ENCODE measurements at regions not wholly inside any gene's neighbourhood (a gene's known extent, or its start where the extent isn't known, plus 50 kb on each side); places are given as distances from the start of the nearest gene placed in this dataset.

DNA sequence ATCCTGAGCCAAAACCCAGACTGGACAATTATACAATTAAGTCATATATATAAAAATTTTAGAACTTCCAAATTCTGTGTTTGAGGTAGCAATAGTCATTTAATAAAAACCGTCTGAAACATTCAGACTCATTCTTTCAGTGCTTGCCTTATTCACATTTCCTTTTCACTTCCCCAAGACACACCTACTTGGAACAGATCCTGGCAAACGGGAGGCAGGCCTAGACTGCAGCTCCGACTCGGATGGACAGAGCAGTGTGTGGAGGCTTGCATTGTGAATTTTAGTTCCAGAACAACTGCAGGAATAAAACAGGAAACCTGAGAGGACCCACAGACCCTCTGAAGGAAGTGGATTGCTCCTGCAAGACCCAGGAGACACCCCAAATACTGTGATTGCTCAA, 341.4 kb downstream of the CNTN3 start:
- TF ChIP-seq, protein P1, sequence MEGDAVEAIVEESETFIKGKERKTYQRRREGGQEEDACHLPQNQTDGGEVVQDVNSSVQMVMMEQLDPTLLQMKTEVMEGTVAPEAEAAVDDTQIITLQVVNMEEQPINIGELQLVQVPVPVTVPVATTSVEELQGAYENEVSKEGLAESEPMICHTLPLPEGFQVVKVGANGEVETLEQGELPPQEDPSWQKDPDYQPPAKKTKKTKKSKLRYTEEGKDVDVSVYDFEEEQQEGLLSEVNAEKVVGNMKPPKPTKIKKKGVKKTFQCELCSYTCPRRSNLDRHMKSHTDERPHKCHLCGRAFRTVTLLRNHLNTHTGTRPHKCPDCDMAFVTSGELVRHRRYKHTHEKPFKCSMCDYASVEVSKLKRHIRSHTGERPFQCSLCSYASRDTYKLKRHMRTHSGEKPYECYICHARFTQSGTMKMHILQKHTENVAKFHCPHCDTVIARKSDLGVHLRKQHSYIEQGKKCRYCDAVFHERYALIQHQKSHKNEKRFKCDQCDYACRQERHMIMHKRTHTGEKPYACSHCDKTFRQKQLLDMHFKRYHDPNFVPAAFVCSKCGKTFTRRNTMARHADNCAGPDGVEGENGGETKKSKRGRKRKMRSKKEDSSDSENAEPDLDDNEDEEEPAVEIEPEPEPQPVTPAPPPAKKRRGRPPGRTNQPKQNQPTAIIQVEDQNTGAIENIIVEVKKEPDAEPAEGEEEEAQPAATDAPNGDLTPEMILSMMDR (IDR thresholded peaks at IDR 0.05; ENCODE audit: insufficient read depth, low read depth, low read length, missing control alignments), result no peak
- DNase-seq (ENCODE audit: low read depth), result no peak
- no peak overlapping the region for H3K4me3 ChIP-seq (ENCODE audit: low read depth, low read length)

DNA sequence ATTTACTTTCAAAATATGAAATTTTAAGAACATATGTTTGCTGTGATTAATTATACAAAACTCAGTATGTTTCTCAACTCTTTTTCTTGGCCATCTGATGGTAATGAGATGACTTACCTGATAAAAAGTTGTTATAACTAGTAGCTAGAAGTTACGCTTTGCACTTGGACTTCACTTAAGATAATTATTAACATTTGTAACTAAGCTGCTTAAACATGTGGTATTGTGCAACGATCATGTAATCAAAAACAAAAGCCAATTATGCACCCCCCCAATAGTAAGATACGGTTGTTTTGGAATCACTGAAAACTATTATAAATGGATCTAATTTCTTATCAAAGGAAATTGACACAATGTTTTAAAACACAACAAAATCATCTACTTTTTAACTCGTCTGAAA, 342.9 kb downstream of the CNTN3 start:
- TF ChIP-seq, protein P1 (IDR thresholded peaks at IDR 0.05; ENCODE audit: insufficient read depth, low read depth, low read length, missing control alignments), result no peak
- no peak overlapping the region for H3K4me3 ChIP-seq (ENCODE audit: low read depth, low read length)

DNA sequence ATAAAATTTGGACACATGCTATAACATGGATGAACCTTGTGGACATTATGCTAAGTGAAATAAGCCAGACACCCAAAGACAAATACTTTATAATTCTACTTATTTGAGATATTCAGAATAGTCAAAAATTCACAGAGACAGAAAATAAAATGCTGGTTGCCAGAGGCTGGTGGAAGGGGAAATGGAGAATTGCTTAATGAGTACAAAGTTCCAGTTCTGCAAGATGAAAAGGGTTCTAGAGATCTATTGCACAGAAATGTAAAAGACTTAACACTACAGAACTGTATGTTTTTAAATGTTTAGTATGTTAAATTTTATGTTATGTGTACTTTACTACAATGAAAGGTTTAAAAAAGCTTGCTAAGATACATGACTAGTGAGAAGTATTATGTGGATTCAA, 344.8 kb downstream of the CNTN3 start:
- no peak for DNase-seq (ENCODE audit: low read depth)
- H3K4me3 ChIP-seq (ENCODE audit: low read depth, low read length), result no peak overlapping the region
- TF ChIP-seq, protein P1 (IDR thresholded peaks at IDR 0.05; ENCODE audit: insufficient read depth, low read depth, low read length, missing control alignments), result no peak

More for the DNA sequence above, 342.9 kb downstream of the CNTN3 start:
- no peak for DNase-seq (ENCODE audit: low read depth)

DNA sequence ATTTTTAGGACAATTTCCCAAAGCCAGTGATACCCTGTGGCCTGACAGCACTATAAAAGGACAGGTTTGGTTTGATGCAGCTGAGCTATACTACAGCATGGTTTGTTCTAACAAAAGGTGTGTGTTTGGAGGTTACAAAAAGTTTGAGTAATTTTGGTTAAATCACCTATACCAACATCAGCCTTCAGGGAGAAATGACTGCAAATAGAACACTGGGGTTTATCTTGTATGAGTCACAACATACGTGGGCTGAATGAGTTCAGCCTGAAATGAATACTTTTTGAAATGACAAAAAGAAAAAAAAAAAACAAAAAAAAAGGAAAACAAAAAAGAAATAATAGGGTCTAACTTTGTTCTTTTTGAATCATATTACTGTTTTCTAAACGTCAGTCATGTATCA, 345.7 kb downstream of the CNTN3 start:
- H3K4me3 ChIP-seq (ENCODE audit: low read depth, low read length), result no peak overlapping the region
- no peak for DNase-seq (ENCODE audit: low read depth)
- TF ChIP-seq, protein P1 (IDR thresholded peaks at IDR 0.05; ENCODE audit: insufficient read depth, low read depth, low read length, missing control alignments), result no peak

DNA sequence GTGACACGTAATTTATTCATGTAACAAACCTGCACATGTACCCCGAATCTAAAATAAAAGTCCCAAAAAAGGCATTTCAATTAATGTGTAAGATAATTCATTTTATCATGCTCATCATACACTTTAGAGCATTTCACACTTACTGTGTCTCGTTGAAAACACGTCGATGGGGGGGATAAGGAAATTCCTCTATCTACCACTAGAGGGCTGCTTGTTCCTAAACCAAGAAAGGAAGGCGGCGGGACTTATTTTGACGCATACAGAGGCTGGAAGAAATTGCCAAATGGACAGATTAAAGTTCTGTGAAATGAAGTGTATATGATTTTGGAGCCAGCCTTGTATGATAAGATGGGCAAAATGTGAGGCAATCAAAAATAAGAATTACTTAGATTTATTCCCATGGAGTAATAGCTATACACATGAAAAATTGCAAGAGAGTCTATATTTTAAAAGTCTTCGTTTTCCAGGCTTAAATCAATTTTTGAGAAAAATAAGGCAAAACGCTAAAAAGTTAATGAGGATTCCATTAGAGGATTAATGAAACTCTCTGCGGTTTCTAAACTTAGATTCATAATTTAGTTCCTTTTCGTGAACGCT, 346.8 kb downstream of the CNTN3 start:
- H3K4me3 ChIP-seq (ENCODE audit: low read depth, low read length), result no peak overlapping the region
- TF ChIP-seq, protein P1 (IDR thresholded peaks at IDR 0.05; ENCODE audit: insufficient read depth, low read depth, low read length, missing control alignments), result peak; percentile 78
- DNase-seq (ENCODE audit: low read depth), result peak; percentile 59

DNA sequence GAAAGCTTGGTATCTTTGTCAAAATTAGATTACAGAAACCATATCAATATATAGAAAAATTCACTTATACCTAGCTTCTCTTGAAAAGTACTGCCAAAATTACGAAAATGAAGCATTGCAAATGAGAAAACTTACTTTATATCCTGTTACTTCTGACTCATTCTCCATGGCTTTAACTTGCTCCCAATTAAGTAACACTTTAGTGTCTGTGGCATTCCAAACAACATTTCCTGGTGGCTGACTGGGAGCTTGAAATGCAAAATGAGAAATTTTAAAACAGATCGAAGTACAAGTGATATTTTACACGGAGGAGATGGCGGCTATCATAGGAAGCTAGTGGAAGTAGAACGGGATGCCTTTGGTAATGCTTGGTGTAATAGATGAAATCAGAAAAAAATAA, 347.3 kb downstream of the CNTN3 start:
- no peak for DNase-seq (ENCODE audit: low read depth)
- no peak overlapping the region for H3K4me3 ChIP-seq (ENCODE audit: low read depth, low read length)
- TF ChIP-seq, protein P1 (IDR thresholded peaks at IDR 0.05; ENCODE audit: insufficient read depth, low read depth, low read length, missing control alignments), result no peak

DNA sequence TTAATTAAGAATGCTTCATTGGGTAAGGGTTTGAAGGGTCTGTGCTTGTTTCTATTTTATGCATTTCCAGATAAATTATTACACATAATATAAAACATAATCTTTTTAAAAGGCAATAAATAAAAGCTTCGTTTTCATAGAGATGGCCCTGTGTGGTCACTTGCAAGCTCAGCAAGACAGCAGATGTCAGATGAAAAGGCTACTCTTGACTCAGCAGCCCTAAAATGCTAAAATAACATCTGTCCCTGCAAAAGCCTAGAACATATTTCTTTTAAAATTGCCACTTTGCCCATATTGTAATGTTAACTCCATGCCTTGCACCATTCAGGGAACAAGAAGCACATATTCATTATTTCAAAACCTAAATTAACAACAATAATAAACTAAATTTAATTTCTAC, 349.4 kb downstream of the CNTN3 start:
- TF ChIP-seq, protein P1 (IDR thresholded peaks at IDR 0.05; ENCODE audit: insufficient read depth, low read depth, low read length, missing control alignments), result no peak
- no peak overlapping the region for H3K4me3 ChIP-seq (ENCODE audit: low read depth, low read length)
- no peak for DNase-seq (ENCODE audit: low read depth)
